T-cell (primary cell): ENCODE measurements at regions not wholly inside any gene's neighbourhood (a gene's known extent, or its start where the extent isn't known, plus 50 kb on each side); places are given as distances from the start of the nearest gene placed in this dataset.
A peak's percentile ranks its signal among the peaks of the same experiment; 100 is the strongest.
"Not testable (repeated sequence)": the region's sequence is repeated elsewhere in the genome, so short reads cannot be mapped to it uniquely, and the experiment has no call there.

Experiments
- ATAC-seq, 4 experiments: fragments of 200-7000 bp in 3 of 4; fragments of 150-1000 bp in 1 of 4; cut with Tn5 transposase; replicated peaks in 1 of 4; 1 replicate in 3 of 4; 2 replicates in 1 of 4; pipeline ENCODE4 v1.10.0; 2021; ENCODE audit warnings: moderate library complexity in 3 of 4, mild to moderate bottlenecking in 2 of 4, moderate number of reproducible peaks in 1 of 4
- CTCF ChIA-PET, 2 donors: fragments of 300-600 bp; sonication (Branson Sonifier 250); formaldehyde crosslinking; loops; one replicate each; lab custom pipeline; 2022; ENCODE audit warnings: antibody characterized with exemption in 2 of 2; lab: Charles Lee
- POLR2A ChIA-PET, 2 donors: fragments of 300-600 bp; sonication (Branson Sonifier 250); formaldehyde crosslinking; loops; one replicate each; lab custom pipeline; 2022; ENCODE audit warnings: antibody characterized with exemption in 2 of 2; lab: Charles Lee
- DNase-seq, 35 experiments: peaks; one replicate each; pipeline versions ENCODE4 v3.0.0 to v3.0.0-alpha.2; 2013 to 2023
- H3K27ac ChIP-seq: one replicate; pipeline ENCODE4 v1.5.1; 2013; ENCODE audit warnings: low read length
- H3K27me3 ChIP-seq, 2 experiments: replicated peaks in 1 of 2; 1 replicate in 1 of 2; 2 replicates in 1 of 2; pipeline versions ENCODE4 v1.6.1 to v1.7.0; 2013; ENCODE audit warnings: low read length in 1 of 2, mixed read lengths in 1 of 2; ENCODE audit not compliant: control insufficient read depth in 2 of 2, insufficient read depth in 2 of 2; ENCODE audit errors: extremely low read depth in 1 of 2
- H3K36me3 ChIP-seq, 2 donors: 1 replicate in 1 of 2; 2 replicates in 1 of 2; pipeline versions ENCODE4 v1.6.1 to v1.7.0; 2013; ENCODE audit warnings: low read length in 1 of 2; ENCODE audit not compliant: control insufficient read depth in 2 of 2, insufficient read depth in 1 of 2; ENCODE audit errors: extremely low read depth in 1 of 2
- H3K4me1 ChIP-seq, 2 experiments: 1 replicate in 1 of 2; 2 replicates in 1 of 2; pipeline versions ENCODE4 v1.6.1 to v1.7.0; 2013; ENCODE audit warnings: low read length in 2 of 2, mixed read lengths in 1 of 2; ENCODE audit not compliant: insufficient read depth in 2 of 2, control insufficient read depth in 1 of 2; ENCODE audit errors: extremely low read depth in 1 of 2
- H3K4me3 ChIP-seq, 2 donors: 1 replicate in 1 of 2; 2 replicates in 1 of 2; pipeline versions ENCODE4 v1.5.1 to v1.7.0; 2013; ENCODE audit warnings: mild to moderate bottlenecking in 2 of 2, low read length in 1 of 2, moderate library complexity in 1 of 2; ENCODE audit not compliant: control insufficient read depth in 1 of 2; ENCODE audit errors: extremely low read depth in 1 of 2
- H3K9me3 ChIP-seq: 2 replicates; pipeline ENCODE4 v1.7.0; 2013
- H3K27ac Mint-ChIP-seq, 2 donors: one replicate each; pipeline ENCODE4 v1.8.0; 2020 to 2021; ENCODE audit warnings: mild to moderate bottlenecking in 2 of 2, mixed read lengths in 2 of 2
- H3K27me3 Mint-ChIP-seq, 2 donors: one replicate each; pipeline ENCODE4 v1.8.0; 2021 to 2022; ENCODE audit warnings: mixed read lengths in 2 of 2
- H3K36me3 Mint-ChIP-seq: one replicate; pipeline ENCODE4 v1.8.0; 2021; ENCODE audit warnings: mixed read lengths
- H3K4me1 Mint-ChIP-seq, 3 donors: one replicate each; pipeline ENCODE4 v1.8.0; 2020 to 2022; ENCODE audit warnings: mixed read lengths in 3 of 3, mild to moderate bottlenecking in 1 of 3
- H3K4me3 Mint-ChIP-seq, 3 donors: one replicate each; pipeline ENCODE4 v1.8.0; 2020 to 2022; ENCODE audit warnings: mild to moderate bottlenecking in 3 of 3, mixed read lengths in 3 of 3, moderate library complexity in 3 of 3
- H3K9me3 Mint-ChIP-seq, 3 donors: one replicate each; pipeline ENCODE4 v1.8.0; 2020 to 2022; ENCODE audit warnings: mixed read lengths in 3 of 3
- WGBS: methylation state at CpG from one replicate; pipeline ENCODE4 v1.1.5; 2013; ENCODE audit warnings: missing lambda C conversion rate; ENCODE audit not compliant: insufficient coverage; 5-methylcytosine and 5-hydroxymethylcytosine counted together

- H3K27ac Mint-ChIP-seq = no peak overlapping the region
- ATAC-seq (no peak), DNase-seq (peak in 1 of 35 experiments; percentile 2)
- H3K27me3 Mint-ChIP-seq = peaks cover 4 to 12% of the 10 kb centered on the region in 2 donors
- WGBS = 52% methylated on average over 3 of the region's 3 CpGs
- H3K36me3 ChIP-seq = no peaks in the 10 kb centered on the region
- ChIA-PET CTCF (no interaction called here), POLR2A (no interaction called here)
- no peaks in the 10 kb centered on the region for H3K4me1 ChIP-seq
- H3K9me3 ChIP-seq = no peaks in the 10 kb centered on the region
- H3K27me3 ChIP-seq = peaks cover 6% of the 10 kb centered on the region in 2 experiments
- H3K4me3 Mint-ChIP-seq = no peak overlapping the region
- no peak overlapping the region for H3K27ac ChIP-seq
- H3K9me3 Mint-ChIP-seq = no peaks in the 10 kb centered on the region
- no peaks in the 10 kb centered on the region for H3K36me3 Mint-ChIP-seq
- no peaks in the 10 kb centered on the region for H3K4me1 Mint-ChIP-seq
- H3K4me3 ChIP-seq = no peak overlapping the region
Observed at GRCh38 chr15:21270474-21270873, 169.8 kb downstream of the POTEB3 start.

GRCh38 chr15:21269673-21270072 is 170.6 kb downstream of the POTEB3 start:
- H3K4me1 ChIP-seq, H3K27ac Mint-ChIP-seq, H3K4me3 Mint-ChIP-seq, H3K9me3 Mint-ChIP-seq, H3K9me3 ChIP-seq, H3K27ac ChIP-seq, H3K36me3 ChIP-seq, DNase-seq, H3K4me1 Mint-ChIP-seq, H3K27me3 ChIP-seq, H3K36me3 Mint-ChIP-seq, ATAC-seq, POLR2A ChIA-PET, H3K4me3 ChIP-seq: not testable (repeated sequence)
- WGBS = 71% methylated on average over 3 of the region's 4 CpGs
- peaks cover 4 to 12% of the 10 kb centered on the region in 2 donors for H3K27me3 Mint-ChIP-seq
- CTCF ChIA-PET = interaction anchor here in 1 of 2 donors (1.1 kb wide), 1 partner anchor 15 kb away, joined by 3 read pairs; no protein-coding TSS in a partner anchor

GRCh38 chr15:21269121-21269520 is 171.2 kb downstream of the POTEB3 start:
- WGBS = 75% methylated on average over 7 of the region's 8 CpGs

GRCh38 chr15:21268436-21268940 is 171.8 kb downstream of the POTEB3 start:
- Mint-ChIP-seq H3K36me3 (no peaks in the 10 kb centered on the region), H3K4me3 (no peak overlapping the region), H3K4me1 (no peaks in the 10 kb centered on the region), H3K27me3 (peaks cover 4 to 12% of the 10 kb centered on the region in 2 donors), H3K27ac (no peak overlapping the region), H3K9me3 (no peaks in the 10 kb centered on the region)
- Histone ChIP-seq H3K36me3 (no peaks in the 10 kb centered on the region), H3K9me3 (no peaks in the 10 kb centered on the region), H3K4me3 (no peak overlapping the region), H3K4me1 (no peaks in the 10 kb centered on the region), H3K27ac (no peak overlapping the region), H3K27me3 (peaks cover 6% of the 10 kb centered on the region in 2 experiments)
- ChIA-PET CTCF (interaction anchor here (0.5 to 1.1 kb wide), 2 partner anchors 16 to 1728 kb away, joined by 3 to 5 read pairs; no protein-coding TSS in a partner anchor), POLR2A (no interaction called here)
- WGBS = no CpG with 5 or more reads among the region's 1 CpG
- DNase-seq (peak in 1 of 35 experiments; percentile 1), ATAC-seq (no peak)

More at GRCh38 chr15:21269121-21269520, 171.2 kb downstream of the POTEB3 start:
- Mint-ChIP-seq H3K27me3 (peaks cover 4 to 12% of the 10 kb centered on the region in 2 donors), H3K9me3 (no peaks in the 10 kb centered on the region), H3K4me1 (no peaks in the 10 kb centered on the region), H3K4me3 (no peak overlapping the region), H3K36me3 (no peaks in the 10 kb centered on the region), H3K27ac (no peak overlapping the region)
- Histone ChIP-seq H3K36me3 (no peaks in the 10 kb centered on the region), H3K4me3 (no peak overlapping the region), H3K9me3 (no peaks in the 10 kb centered on the region), H3K27me3 (peaks cover 6% of the 10 kb centered on the region in 2 experiments), H3K4me1 (no peaks in the 10 kb centered on the region), H3K27ac (no peak overlapping the region)
- POLR2A ChIA-PET = no interaction called here
- ATAC-seq (no peak), DNase-seq (no peak)
- CTCF ChIA-PET = interaction anchor here (0.5 to 1.1 kb wide), 2 partner anchors 15 to 1727 kb away, joined by 3 to 5 read pairs; no protein-coding TSS in a partner anchor

GRCh38 chr15:21267671-21268395 is 172.5 kb downstream of the POTEB3 start:
- no peaks in the 10 kb centered on the region for H3K36me3 ChIP-seq
- H3K4me3 ChIP-seq = no peak overlapping the region
- no peak overlapping the region for H3K27ac ChIP-seq
- ATAC-seq (no peak), DNase-seq (no peak)
- H3K27me3 ChIP-seq = peaks cover 6% of the 10 kb centered on the region in 2 experiments
- 100% methylated on average over 1 of the region's 4 CpGs for WGBS
- ChIA-PET CTCF (no interaction called here), POLR2A (no interaction called here)
- H3K9me3 ChIP-seq = no peaks in the 10 kb centered on the region
- Mint-ChIP-seq H3K9me3 (no peaks in the 10 kb centered on the region), H3K4me3 (no peak overlapping the region), H3K36me3 (no peaks in the 10 kb centered on the region), H3K27ac (no peak overlapping the region), H3K27me3 (peaks cover 4 to 12% of the 10 kb centered on the region in 2 donors), H3K4me1 (no peaks in the 10 kb centered on the region)
- no peaks in the 10 kb centered on the region for H3K4me1 ChIP-seq

GRCh38 chr15:21267226-21267625 is 173.1 kb downstream of the POTEB3 start:
- H3K4me3 Mint-ChIP-seq = no peak overlapping the region
- POLR2A ChIA-PET = no interaction called here
- no peaks in the 10 kb centered on the region for H3K4me1 Mint-ChIP-seq
- Histone ChIP-seq H3K9me3 (no peaks in the 10 kb centered on the region), H3K27me3 (peaks cover 6% of the 10 kb centered on the region in 2 experiments), H3K4me1 (no peaks in the 10 kb centered on the region), H3K27ac (no peak overlapping the region), H3K36me3 (no peaks in the 10 kb centered on the region), H3K4me3 (no peak overlapping the region)
- H3K27me3 Mint-ChIP-seq = peaks cover 4 to 18% of the 10 kb centered on the region in 2 donors
- no CpG with 5 or more reads among the region's 2 CpGs for WGBS
- H3K36me3 Mint-ChIP-seq = no peaks in the 10 kb centered on the region
- ATAC-seq (no peak), DNase-seq (no peak)
- CTCF ChIA-PET = no interaction called here
- no peak overlapping the region for H3K27ac Mint-ChIP-seq
- no peaks in the 10 kb centered on the region for H3K9me3 Mint-ChIP-seq
